IMR-90 (cell line): ENCODE measurements at regions not wholly inside any gene's neighbourhood (a gene's known extent, or its start where the extent isn't known, plus 50 kb on each side); places are given as distances from the start of the nearest gene placed in this dataset.

ENCODE experiments used
- ATAC-seq: fragments of 200-7000 bp; cut with Tn5 transposase; 2 replicates; pipeline ENCODE4 v1.9.1; 2020; ENCODE audit warnings: low read depth, mild to moderate bottlenecking, moderate library complexity
- BruUV-seq: library from RNA; stranded (reverse); fragments of 400-500 nt; replicated peaks from 2 replicates; lab custom pipeline; 2021; lab: Mats Ljungman, UMichigan
- CTCF ChIA-PET: fragments of 300-600 bp; formaldehyde crosslinking; extraction: SDS; loops from one replicate; lab custom pipeline; 2021; ENCODE audit warnings: antibody characterized with exemption; lab: Yijun Ruan, JAX
- POLR2A ChIA-PET: fragments of 300-600 bp; sonication (Branson Sonifier 250); formaldehyde crosslinking; loops from one replicate; lab custom pipeline; 2022; ENCODE audit warnings: antibody characterized with exemption; ENCODE audit not compliant: unreplicated experiment; lab: Charles Lee
- DNase-seq: peaks from one replicate; pipeline ENCODE4 v3.0.0; 2013
- H2AFZ ChIP-seq: replicated peaks from 2 replicates; pipeline ENCODE3; 2013; ENCODE audit warnings: low read length, mild to moderate bottlenecking; ENCODE audit not compliant: poor library complexity
- H2AK5ac ChIP-seq: 2 replicates; pipeline ENCODE4 v1.6.1; 2013; ENCODE audit warnings: low read depth, low read length, inconsistent platforms
- H2AK9ac ChIP-seq: replicated peaks from 2 replicates; pipeline ENCODE3; 2013; ENCODE audit warnings: mild to moderate bottlenecking, low read depth, low read length, moderate library complexity; ENCODE audit not compliant: poor library complexity
- H2BK120ac ChIP-seq: 2 replicates; pipeline ENCODE4 v1.6.1; 2013; ENCODE audit warnings: low read depth, low read length, inconsistent platforms
- H2BK15ac ChIP-seq: 3 replicates; pipeline ENCODE4 v1.6.1; 2013; ENCODE audit warnings: low read depth, low read length, inconsistent platforms
- H2BK20ac ChIP-seq: 2 replicates; pipeline ENCODE4 v1.6.1; 2013; ENCODE audit warnings: low read depth, mild to moderate bottlenecking, inconsistent platforms, low read length, moderate library complexity
- H2BK5ac ChIP-seq: 2 replicates; pipeline ENCODE4 v1.6.1; 2013; ENCODE audit warnings: mild to moderate bottlenecking, low read depth, low read length, inconsistent platforms; ENCODE audit not compliant: poor library complexity, severe bottlenecking
- H3K14ac ChIP-seq: replicated peaks from 2 replicates; pipeline ENCODE4 v1.6.1; 2013; ENCODE audit warnings: low read depth, low read length, inconsistent platforms
- H3K18ac ChIP-seq: 2 replicates; pipeline ENCODE4 v1.6.1; 2013; ENCODE audit warnings: low read depth, low read length, control low read depth
- H3K23ac ChIP-seq: 2 replicates; pipeline ENCODE4 v1.6.1; 2013; ENCODE audit warnings: low read depth, low read length, inconsistent platforms
- H3K27ac ChIP-seq: 2 replicates; pipeline ENCODE4 v1.5.1; 2013; ENCODE audit warnings: mild to moderate bottlenecking, control low read depth, low read length; ENCODE audit not compliant: insufficient read depth
- H3K27me3 ChIP-seq: 2 replicates; pipeline ENCODE4 v1.6.1; 2013; ENCODE audit warnings: low read length; ENCODE audit not compliant: control insufficient read depth, insufficient read depth
- H3K36me3 ChIP-seq: 2 replicates; pipeline ENCODE4 v1.6.1; 2013; ENCODE audit warnings: low read length, mixed read lengths; ENCODE audit not compliant: control insufficient read depth, insufficient read depth
- H3K4ac ChIP-seq: 2 replicates; pipeline ENCODE4 v1.6.1; 2013; ENCODE audit warnings: low read depth, low read length, inconsistent platforms
- H3K4me1 ChIP-seq: 2 replicates; pipeline ENCODE4 v1.6.1; 2013; ENCODE audit warnings: low read length, mixed read lengths; ENCODE audit not compliant: control insufficient read depth, insufficient read depth
- H3K4me2 ChIP-seq: 2 replicates; pipeline ENCODE4 v1.6.1; 2013; ENCODE audit warnings: low read depth, mild to moderate bottlenecking, control low read depth, low read length, moderate library complexity
- H3K4me3 ChIP-seq: 2 replicates; pipeline ENCODE4 v1.5.1; 2013; ENCODE audit warnings: low read depth, mild to moderate bottlenecking, control low read depth, low read length, moderate library complexity; ENCODE audit not compliant: insufficient read depth
- H3K56ac ChIP-seq: 2 replicates; pipeline ENCODE4 v1.6.1; 2013; ENCODE audit warnings: low read length, inconsistent platforms; ENCODE audit not compliant: insufficient read depth; ENCODE audit errors: extremely low read depth
- H3K79me1 ChIP-seq, 2 experiments: 2 replicates each; pipeline ENCODE4 v1.6.1; 2013; ENCODE audit warnings: low read length in 2 of 2, inconsistent platforms in 1 of 2, low read depth in 1 of 2
- H3K9ac ChIP-seq: 2 replicates; pipeline ENCODE4 v1.6.1; 2013; ENCODE audit warnings: low read depth, low read length, control low read depth
- H3K9me1 ChIP-seq: 2 replicates; pipeline ENCODE4 v1.6.1; 2013; ENCODE audit warnings: low read length, inconsistent platforms; ENCODE audit not compliant: insufficient read depth
- H3K9me3 ChIP-seq: 2 replicates; pipeline ENCODE4 v1.6.1; 2013; ENCODE audit warnings: low read length; ENCODE audit not compliant: control insufficient read depth, insufficient read depth
- H4K20me1 ChIP-seq: 2 replicates; pipeline ENCODE4 v1.6.1; 2013; ENCODE audit warnings: low read length, inconsistent platforms; ENCODE audit not compliant: insufficient read depth
- H4K5ac ChIP-seq: 2 replicates; pipeline ENCODE4 v1.6.1; 2013; ENCODE audit warnings: mild to moderate bottlenecking, low read depth, low read length, control low read depth
- H4K8ac ChIP-seq, 2 experiments: 2 replicates each; pipeline ENCODE4 v1.6.1; 2013; ENCODE audit warnings: low read depth in 2 of 2, low read length in 2 of 2, control low read depth in 1 of 2, inconsistent platforms in 1 of 2
- H4K91ac ChIP-seq: 2 replicates; pipeline ENCODE4 v1.6.1; 2013; ENCODE audit warnings: low read depth, low read length, inconsistent platforms; ENCODE audit not compliant: insufficient read depth
- BHLHE40 ChIP-seq: fragments of 150-350 bp; IDR thresholded peaks from 2 replicates; pipeline ENCODE4 v1.6.1; 2016; ENCODE audit warnings: mild to moderate bottlenecking, low read depth, low read length
- CEBPB ChIP-seq: IDR thresholded peaks from 2 replicates; pipeline ENCODE4 v1.6.1; 2012; ENCODE audit warnings: low read depth, low read length, improper control_type of control experiment
- CHD1 ChIP-seq: IDR thresholded peaks from 2 replicates; pipeline ENCODE4 v1.6.1; 2012; ENCODE audit warnings: low read depth, low read length, improper control_type of control experiment
- CTCF ChIP-seq: conservative IDR thresholded peaks from 2 replicates; pipeline ENCODE4 v1.5.1; 2012; ENCODE audit warnings: mild to moderate bottlenecking, low read depth, low read length, improper control_type of control experiment
- ELK1 ChIP-seq: fragments of 150-350 bp; IDR thresholded peaks from 2 replicates; pipeline ENCODE4 v1.6.1; 2016; ENCODE audit warnings: low read depth, mild to moderate bottlenecking, low read length, moderate library complexity, borderline replicate concordance
- FOS ChIP-seq: fragments of 150-350 bp; IDR thresholded peaks from 2 replicates; pipeline ENCODE4 v1.6.1; 2016; ENCODE audit warnings: low read depth, low read length
- MAFK ChIP-seq: IDR thresholded peaks from 2 replicates; pipeline ENCODE4 v1.6.1; 2012; ENCODE audit warnings: low read depth, low read length, improper control_type of control experiment
- MAZ ChIP-seq: IDR thresholded peaks from 2 replicates; pipeline ENCODE4 v1.6.1; 2012; ENCODE audit warnings: low read depth, mild to moderate bottlenecking, low read length, improper control_type of control experiment, moderate library complexity, borderline replicate concordance
- MXI1 ChIP-seq: IDR thresholded peaks from 2 replicates; pipeline ENCODE4 v1.6.1; 2012; ENCODE audit warnings: low read depth, mild to moderate bottlenecking, low read length, moderate library complexity, borderline replicate concordance
- NFE2L2 ChIP-seq: fragments of 150-350 bp; IDR thresholded peaks from 2 replicates; pipeline ENCODE4 v1.6.1; 2016; ENCODE audit warnings: low read depth, mild to moderate bottlenecking, low read length
- POLR2A ChIP-seq: IDR thresholded peaks from 2 replicates; pipeline ENCODE4 v1.6.1; 2012; ENCODE audit warnings: mild to moderate bottlenecking, low read depth, low read length
- RAD21 ChIP-seq: IDR thresholded peaks from 2 replicates; pipeline ENCODE4 v1.6.1; 2012; ENCODE audit warnings: low read length, improper control_type of control experiment
- RCOR1 ChIP-seq: IDR thresholded peaks from 2 replicates; pipeline ENCODE4 v1.6.1; 2012; ENCODE audit warnings: mild to moderate bottlenecking, low read length, improper control_type of control experiment; ENCODE audit not compliant: insufficient replicate concordance
- RFX5 ChIP-seq: IDR thresholded peaks from 2 replicates; pipeline ENCODE4 v1.8.0; 2012; ENCODE audit warnings: low read depth, mild to moderate bottlenecking, low read length, moderate library complexity
- SMC3 ChIP-seq: fragments of 150-350 bp; IDR thresholded peaks from 2 replicates; pipeline ENCODE4 v1.6.1; 2016; ENCODE audit warnings: low read depth, mild to moderate bottlenecking, antibody characterized with exemption, low read length, moderate library complexity
- USF2 ChIP-seq: fragments of 150-350 bp; IDR thresholded peaks from 2 replicates; pipeline ENCODE4 v1.6.1; 2017; ENCODE audit warnings: mild to moderate bottlenecking, antibody characterized with exemption, low read length, low read depth
- WGBS, 2 experiments: methylation state at CpG; one replicate each; pipeline versions ENCODE4 v1.1.5 to v1.1.7; 2013; ENCODE audit warnings: missing lambda C conversion rate in 2 of 2; ENCODE audit not compliant: insufficient read length in 1 of 2; ENCODE audit errors: extremely low coverage in 2 of 2; 5-methylcytosine and 5-hydroxymethylcytosine counted together
- dilution Hi-C: fragments of 300-500 bp; cut with HindIII; formaldehyde crosslinking; loops from one replicate; pipeline ENCODE4 v1.14.3; 2018; ENCODE audit warnings: low sequenced_read_pairs; ENCODE audit not compliant: unreplicated experiment
- in situ Hi-C: fragments of 300-500 bp; cut with MboI; formaldehyde crosslinking; loops from 3 replicates; pipeline ENCODE4 v1.14.3; 2019; ENCODE audit warnings: low sequenced_read_pairs, inconsistent platforms, mixed read lengths
- intact Hi-C: fragments of 100-400 bp; cut with micrococcal nuclease; formaldehyde crosslinking; loops from 2 replicates; pipeline ENCODE4 v1.10.0; 2022

GRCh38 chr2:136448986-136449780 is 316.2 kb upstream of the THSD7B start:
- no peak overlapping the region for H2AK9ac ChIP-seq
- BruUV-seq = no TSS peak
- no peak overlapping the region for H4K5ac ChIP-seq
- no peaks in the 10 kb centered on the region; the same call in 1 of the 2 replicates for H3K9me3 ChIP-seq
- no peak overlapping the region for H2BK15ac ChIP-seq
- H2AFZ ChIP-seq = no peak overlapping the region
- no peak overlapping the region for H3K56ac ChIP-seq
- H2AK5ac ChIP-seq = no peak overlapping the region
- no peak overlapping the region for H3K18ac ChIP-seq
- 0% methylated on average over 1 of the region's 7 CpGs; no CpG with 5 or more reads in 1 of the 2 experiments for WGBS, 2 experiments
- H4K20me1 ChIP-seq = no peaks in the 10 kb centered on the region
- H4K91ac ChIP-seq = no peak overlapping the region
- ChIA-PET POLR2A (no interaction called here), CTCF (no interaction called here)
- no peaks in the 10 kb centered on the region for H3K27me3 ChIP-seq
- H3K4ac ChIP-seq = no peak overlapping the region
- H4K8ac ChIP-seq = no peak overlapping the region
- ATAC-seq = no peak
- no peak overlapping the region for H2BK5ac ChIP-seq
- H3K27ac ChIP-seq = no peak overlapping the region
- H3K23ac ChIP-seq = no peak overlapping the region
- dilution Hi-C loops (no loop called here), in situ Hi-C loops (no loop called here), intact Hi-C loops (no loop called here)
- H3K4me3 ChIP-seq = no peak overlapping the region
- no peaks in the 10 kb centered on the region for H3K4me1 ChIP-seq
- H2BK20ac ChIP-seq = no peak overlapping the region
- H3K14ac ChIP-seq = no peak overlapping the region
- no peak overlapping the region for H3K4me2 ChIP-seq
- no peaks in the 10 kb centered on the region for H3K36me3 ChIP-seq
- no peaks in the 10 kb centered on the region for H3K79me1 ChIP-seq
- H3K9ac ChIP-seq = no peak overlapping the region
- no peak overlapping the region for H2BK120ac ChIP-seq
- H3K9me1 ChIP-seq = no peaks in the 10 kb centered on the region
- TF ChIP-seq POLR2A (no peak), USF2 (no peak), RAD21 (no peak), CTCF (no peak), MAFK (no peak), RFX5 (no peak), SMC3 (no peak), NFE2L2 (no peak), CHD1 (no peak), FOS (no peak), MXI1 (no peak), MAZ (no peak), RCOR1 (no peak), CEBPB (no peak), ELK1 (no peak), BHLHE40 (no peak)
- DNase-seq = no peak
